ENCODE measurements at regions not wholly inside any gene's neighbourhood (a gene's known extent, or its start where the extent isn't known, plus 50 kb on each side); places are given as distances from the start of the nearest gene placed in this dataset.

- Histone ChIP-seq H3K36me3 (no peaks in the 10 kb centered on the region), H3K27me3 (peaks cover 0 to 61% of the 10 kb centered on the region in 2 donors), H3K4me3 (no peak overlapping the region), H3K27ac (no peak overlapping the region), H3K9me3 (no peaks in the 10 kb centered on the region), H3K4me1 (no peaks in the 10 kb centered on the region)
- intact Hi-C loops (cut with DNase I): no loop called here
- ATAC-seq: no peak
- DNase-seq: no peak
- TF ChIP-seq, protein P1, sequence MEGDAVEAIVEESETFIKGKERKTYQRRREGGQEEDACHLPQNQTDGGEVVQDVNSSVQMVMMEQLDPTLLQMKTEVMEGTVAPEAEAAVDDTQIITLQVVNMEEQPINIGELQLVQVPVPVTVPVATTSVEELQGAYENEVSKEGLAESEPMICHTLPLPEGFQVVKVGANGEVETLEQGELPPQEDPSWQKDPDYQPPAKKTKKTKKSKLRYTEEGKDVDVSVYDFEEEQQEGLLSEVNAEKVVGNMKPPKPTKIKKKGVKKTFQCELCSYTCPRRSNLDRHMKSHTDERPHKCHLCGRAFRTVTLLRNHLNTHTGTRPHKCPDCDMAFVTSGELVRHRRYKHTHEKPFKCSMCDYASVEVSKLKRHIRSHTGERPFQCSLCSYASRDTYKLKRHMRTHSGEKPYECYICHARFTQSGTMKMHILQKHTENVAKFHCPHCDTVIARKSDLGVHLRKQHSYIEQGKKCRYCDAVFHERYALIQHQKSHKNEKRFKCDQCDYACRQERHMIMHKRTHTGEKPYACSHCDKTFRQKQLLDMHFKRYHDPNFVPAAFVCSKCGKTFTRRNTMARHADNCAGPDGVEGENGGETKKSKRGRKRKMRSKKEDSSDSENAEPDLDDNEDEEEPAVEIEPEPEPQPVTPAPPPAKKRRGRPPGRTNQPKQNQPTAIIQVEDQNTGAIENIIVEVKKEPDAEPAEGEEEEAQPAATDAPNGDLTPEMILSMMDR (IDR thresholded peaks at IDR 0.05): no peak
Observed at GRCh38 chr17:34464812-34465211, 101.8 kb upstream of the CCL1 start.

DNA sequence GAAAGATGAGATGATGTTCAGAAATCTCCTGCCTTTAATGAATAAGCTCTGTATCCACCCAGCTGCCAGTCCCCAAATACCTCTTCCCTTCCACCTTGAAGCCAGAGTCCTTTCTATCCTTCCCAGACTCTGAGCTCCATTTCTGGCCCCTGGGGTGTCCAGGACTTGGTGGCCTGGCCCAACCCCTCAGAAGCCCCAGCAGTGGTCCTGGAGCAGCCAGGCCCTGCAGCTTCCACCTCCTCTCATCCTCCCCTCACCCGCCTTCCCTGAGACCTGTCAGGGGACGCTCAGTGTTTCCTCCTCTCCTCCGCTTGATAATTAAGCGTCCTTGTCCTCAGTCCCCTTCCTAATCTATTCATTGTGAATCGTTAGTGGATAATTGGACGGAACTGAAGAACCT is 95.2 kb upstream of the CCL1 start:
- H3K9me3 ChIP-seq: no peaks in the 10 kb centered on the region
- H3K4me1 ChIP-seq: no peaks in the 10 kb centered on the region
- no peak overlapping the region for H3K4me3 ChIP-seq
- intact Hi-C loops (cut with DNase I): no loop called here
- DNase-seq (no peak), ATAC-seq (no peak)
- no peaks in the 10 kb centered on the region for H3K36me3 ChIP-seq
- peaks cover 0 to 78% of the 10 kb centered on the region in 2 donors for H3K27me3 ChIP-seq
- H3K27ac ChIP-seq: no peak overlapping the region
- TF ChIP-seq, protein P1 (IDR thresholded peaks at IDR 0.05): no peak

DNA sequence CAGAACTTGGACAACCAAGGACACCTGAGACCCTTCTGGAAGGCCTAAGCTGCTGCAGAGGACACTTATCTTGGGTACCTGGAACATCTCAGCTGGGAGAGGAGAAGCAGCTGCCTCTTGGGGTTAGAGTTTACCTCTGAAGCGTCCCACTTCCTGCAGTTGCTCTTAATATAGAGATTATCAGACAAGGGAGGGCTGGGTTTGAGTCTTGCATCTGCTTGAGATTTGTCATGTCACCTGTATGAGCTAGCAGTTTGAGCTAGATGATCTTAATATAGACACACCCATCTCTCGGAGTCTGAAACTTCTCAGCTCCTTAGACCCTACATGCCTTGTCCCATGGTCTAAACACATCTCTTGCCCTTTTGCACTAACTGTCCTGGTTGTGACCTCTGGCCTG is 93.1 kb upstream of the CCL1 start:
- TF ChIP-seq, protein P1 (IDR thresholded peaks at IDR 0.05): no peak
- DNase-seq: no peak
- Histone ChIP-seq H3K36me3 (no peaks in the 10 kb centered on the region), H3K27ac (no peak overlapping the region), H3K9me3 (no peaks in the 10 kb centered on the region), H3K4me1 (no peaks in the 10 kb centered on the region), H3K27me3 (peaks cover 0 to 91% of the 10 kb centered on the region in 2 donors), H3K4me3 (no peak overlapping the region)
- intact Hi-C loops (cut with DNase I): no loop called here
- no peak for ATAC-seq

DNA sequence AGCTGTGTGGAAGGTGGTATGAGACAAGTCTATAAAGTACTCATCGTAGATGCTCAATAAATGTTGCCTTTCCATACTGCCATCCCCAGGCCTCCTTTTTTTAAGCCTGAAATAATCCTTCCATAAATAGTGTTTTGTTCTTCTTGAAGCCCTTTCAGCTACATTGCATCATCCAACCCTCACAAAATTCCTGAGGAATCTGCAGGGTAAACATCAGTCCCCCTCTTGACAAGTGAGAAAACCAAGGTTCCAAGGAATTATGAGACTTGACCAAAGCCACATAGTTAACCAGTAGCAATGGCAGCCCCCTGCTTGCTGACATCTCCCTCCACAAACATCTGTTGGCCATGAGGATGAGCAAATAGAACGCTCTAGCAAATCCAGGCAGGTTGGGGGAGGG is 89.7 kb upstream of the CCL1 start:
- DNase-seq (no peak), ATAC-seq (no peak)
- H3K36me3 ChIP-seq: no peaks in the 10 kb centered on the region
- TF ChIP-seq, protein P1 (IDR thresholded peaks at IDR 0.05): no peak
- no peak overlapping the region for H3K4me3 ChIP-seq
- no peak overlapping the region for H3K27ac ChIP-seq
- no peaks in the 10 kb centered on the region for H3K9me3 ChIP-seq
- no peaks in the 10 kb centered on the region for H3K4me1 ChIP-seq
- intact Hi-C loops (cut with DNase I): no loop called here
- H3K27me3 ChIP-seq: peaks cover 0 to 78% of the 10 kb centered on the region in 2 donors

- Histone ChIP-seq H3K36me3 (no peaks in the 10 kb centered on the region), H3K4me3 (no peak overlapping the region), H3K27ac (no peak overlapping the region), H3K9me3 (no peaks in the 10 kb centered on the region), H3K4me1 (no peaks in the 10 kb centered on the region), H3K27me3 (peaks cover 0 to 78% of the 10 kb centered on the region in 2 donors)
- TF ChIP-seq, protein P1 (IDR thresholded peaks at IDR 0.05): no peak
- no peak for ATAC-seq
- DNase-seq: no peak
- intact Hi-C loops (cut with DNase I): no loop called here
Observed at GRCh38 chr17:34451313-34451712, 88.3 kb upstream of the CCL1 start.

Data from left lung (tissue), 4 donors.